Adrenal gland (tissue), 9 donors: ENCODE measurements at regions not wholly inside any gene's neighbourhood (a gene's known extent, or its start where the extent isn't known, plus 50 kb on each side); places are given as distances from the start of the nearest gene placed in this dataset.

ENCODE experiments used
- DNase-seq, 7 donors: peaks; one replicate each; pipeline ENCODE4 v3.0.0-alpha.2; 2019 to 2020
- H3K27ac ChIP-seq, 5 donors: fragments of 200-600 bp; sonication (generic) in 4 of 5; 1 replicate in 3 of 5; 2 replicates in 2 of 5; pipeline versions ENCODE4 v1.5.1 to v1.8.0; 2016 to 2020; ENCODE audit warnings: mild to moderate bottlenecking in 1 of 5
- H3K27me3 ChIP-seq: fragments of 200-600 bp; 2 replicates; pipeline ENCODE4 v1.8.0; 2021
- H3K36me3 ChIP-seq, 2 donors: fragments of 200-600 bp; replicated peaks in 1 of 2; 1 replicate in 1 of 2; 2 replicates in 1 of 2; pipeline versions ENCODE4 v1.5.1 to v1.8.0; 2018 to 2022
- H3K4me1 ChIP-seq, 2 donors: fragments of 200-600 bp; replicated peaks in 1 of 2; 1 replicate in 1 of 2; 2 replicates in 1 of 2; pipeline versions ENCODE4 v1.5.1 to v1.8.0; 2018 to 2021
- H3K4me3 ChIP-seq, 4 donors: fragments of 200-600 bp; sonication (generic) in 3 of 4; one replicate each; pipeline ENCODE4 v1.5.1; 2016 to 2018
- H3K9me3 ChIP-seq, 3 donors: fragments of 200-600 bp; sonication (generic) in 1 of 3; replicated peaks in 1 of 3; 1 replicate in 2 of 3; 2 replicates in 1 of 3; pipeline versions ENCODE4 v1.5.1 to v1.8.0; 2016 to 2021
- CTCF ChIP-seq, 6 experiments: fragments of 450-650 bp in 4 of 6; fragments of 200-600 bp in 2 of 6; sonication (generic) in 1 of 6; IDR thresholded peaks; 1 replicate in 5 of 6; 2 replicates in 1 of 6; pipeline versions ENCODE4 v1.5.1 to v1.8.0; 2016 to 2021; ENCODE audit warnings: antibody characterized with exemption in 6 of 6, mild to moderate bottlenecking in 2 of 6, moderate library complexity in 1 of 6
- POLR2A ChIP-seq, 2 donors: fragments of 450-650 bp; IDR thresholded peaks; one replicate each; pipeline ENCODE4 v1.6.1; 2017; ENCODE audit warnings: antibody characterized with exemption in 2 of 2, mild to moderate bottlenecking in 2 of 2, moderate library complexity in 1 of 2
- WGBS, 4 donors: extraction: QIAGEN DNeasy Blood & Tissue Kit in 2 of 4; methylation state at CpG; one replicate each; pipeline versions ENCODE4 v1.1.5 to v1.1.7; 2013 to 2017; 5-methylcytosine and 5-hydroxymethylcytosine counted together
- intact Hi-C, 2 donors: fragments of 100-400 bp; cut with DNase I; formaldehyde crosslinking; loops; one replicate each; pipeline versions ENCODE4 v1.14.1 to v1.15.0; 2022 to 2023
- donor health status: healthy with polysubstance abuse.
- donor health status: Bipolar disorder and iron deficiency.
- donor health status: DM: yes; HTN: yes; CAD: no.
- donor health status: DM: no; HTN: no; CAD: no.
- donor health status: DM: no; HTN: no; CAD: no.

DNA sequence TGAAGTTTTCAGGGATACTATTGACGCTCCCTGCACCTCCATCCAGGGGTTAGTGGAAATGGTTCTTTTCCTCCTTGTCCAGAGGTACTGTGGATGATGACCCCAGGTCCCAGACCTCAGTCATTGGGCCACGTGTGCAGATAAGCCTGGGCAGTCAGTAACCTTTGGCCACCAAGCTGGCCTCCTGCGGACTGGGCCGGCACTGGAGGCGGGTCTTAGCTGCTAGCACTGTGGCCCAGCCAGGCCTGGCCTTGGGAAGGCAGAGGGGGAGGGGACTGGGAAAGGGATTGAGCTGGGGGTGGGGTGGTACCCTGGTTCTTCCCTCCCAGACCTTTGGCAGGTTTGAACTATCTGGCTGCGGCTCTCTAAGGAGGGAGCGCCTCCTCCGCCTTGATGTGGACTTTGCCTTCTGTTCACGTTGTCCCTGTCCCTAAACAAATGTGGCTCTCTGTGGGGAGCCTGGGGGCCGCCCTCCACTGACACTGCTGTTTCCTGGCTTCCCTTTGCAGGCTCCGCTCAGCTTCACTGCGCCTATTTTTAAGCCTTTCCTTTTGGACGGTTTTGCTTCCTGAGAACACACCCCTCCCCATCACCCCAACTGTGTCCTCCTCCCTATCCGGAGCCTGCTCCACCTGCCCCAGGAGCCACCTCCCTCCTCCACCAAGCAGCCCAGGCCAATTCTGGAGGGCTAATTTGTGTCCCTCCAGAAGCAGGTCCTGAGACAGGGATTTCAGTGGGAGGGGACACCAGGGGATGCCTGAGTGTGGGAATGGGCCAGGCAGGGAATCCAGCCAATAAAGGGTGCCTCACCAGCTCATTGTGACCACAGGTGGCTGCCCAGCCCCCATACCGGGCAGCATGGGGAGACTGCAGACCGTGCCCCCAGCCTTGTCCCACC is 251.9 kb downstream of the SEC14L1 start:
- 16 to 21% (median 20%) methylated on average over 10 to 16 of the region's 16 CpGs for WGBS, 4 donors
- no peaks in the 10 kb centered on the region for H3K36me3 ChIP-seq
- intact Hi-C loops: loop anchor here in 1 of 2 donors (5.0 kb wide), 1 partner anchor 35 kb away; no protein-coding TSS in a partner anchor
- no peaks in the 10 kb centered on the region for H3K9me3 ChIP-seq
- TF ChIP-seq POLR2A (IDR thresholded peaks at IDR 0.05) (peak in 1 of 2 donors; percentile 28), CTCF (IDR thresholded peaks at IDR 0.05) (no peak)
- peak; percentile 84 to 91 (median 89) for DNase-seq
- H3K4me1 ChIP-seq: peaks cover 62 to 76% of the 10 kb centered on the region in 2 donors
- peak overlapping the region; percentile 15 to 89 (median 76) for H3K27ac ChIP-seq
- no peak overlapping the region for H3K4me3 ChIP-seq
- H3K27me3 ChIP-seq: no peaks in the 10 kb centered on the region

GRCh38 chr17:77393274-77393600 is 252.5 kb downstream of the SEC14L1 start:
- intact Hi-C loops: loop anchor here in 1 of 2 donors (5.0 kb wide), 1 partner anchor 34 kb away; no protein-coding TSS in a partner anchor
- Histone ChIP-seq H3K4me1 (peaks cover 57 to 70% of the 10 kb centered on the region in 2 donors), H3K9me3 (no peaks in the 10 kb centered on the region), H3K27me3 (no peaks in the 10 kb centered on the region), H3K36me3 (no peaks in the 10 kb centered on the region), H3K27ac (peak overlapping the region; percentile 15 to 89 (median 76)), H3K4me3 (no peak overlapping the region)
- peak in 1 of 7 donors; percentile 41 for DNase-seq
- 52 to 78% (median 63%) methylated on average over 5 of the region's 5 CpGs for WGBS, 4 donors
- no peak for TF ChIP-seq POLR2A (IDR thresholded peaks at IDR 0.05)
- no peak for TF ChIP-seq CTCF (IDR thresholded peaks at IDR 0.05)

- H3K27ac ChIP-seq: peak overlapping the region; percentile 33 to 90 (median 73)
- WGBS, 4 donors: 64 to 70% (median 66%) methylated on average over 7 to 10 of the region's 10 CpGs
- TF ChIP-seq CTCF (IDR thresholded peaks at IDR 0.05): no peak
- no peak for TF ChIP-seq POLR2A (IDR thresholded peaks at IDR 0.05)
- peak in 2 of 7 donors; percentile 34 to 52 for DNase-seq
- no peaks in the 10 kb centered on the region for H3K27me3 ChIP-seq
- no peak overlapping the region for H3K4me3 ChIP-seq
- no peaks in the 10 kb centered on the region for H3K36me3 ChIP-seq
- H3K9me3 ChIP-seq: no peaks in the 10 kb centered on the region
- intact Hi-C loops: loop anchor here in 1 of 2 donors (5.0 kb wide), 1 partner anchor 33 kb away; no protein-coding TSS in a partner anchor
- peaks cover 49 to 66% of the 10 kb centered on the region in 2 donors for H3K4me1 ChIP-seq
Measured at GRCh38 chr17:77393867-77394539, 253.2 kb downstream of the SEC14L1 start.
